Common myeloid progenitor, CD34-positive (primary cell): ENCODE measurements at regions not wholly inside any gene's neighbourhood (a gene's known extent, or its start where the extent isn't known, plus 50 kb on each side); places are given as distances from the start of the nearest gene placed in this dataset.

Experiments
- CTCF ChIA-PET: fragments of 350-600 bp; sonication (Branson Sonifier 250); formaldehyde crosslinking; loops from one replicate; lab custom pipeline; 2021; ENCODE audit warnings: antibody characterized with exemption; lab: Charles Lee
- POLR2A ChIA-PET: fragments of 350-600 bp; sonication (Branson Sonifier 250); formaldehyde crosslinking; loops from one replicate; lab custom pipeline; 2021; ENCODE audit warnings: antibody characterized with exemption; lab: Charles Lee
- DNase-seq, 3 donors: peaks; one replicate each; pipeline versions ENCODE4 v3.0.0 to v3.0.0-alpha.2; 2013
- H3K27ac ChIP-seq, 2 experiments: 1 replicate in 1 of 2; 2 replicates in 1 of 2; pipeline ENCODE4 v1.7.0; 2013; ENCODE audit warnings: inconsistent platforms in 2 of 2, low read length in 2 of 2, mild to moderate bottlenecking in 2 of 2, low read depth in 1 of 2, moderate library complexity in 1 of 2; ENCODE audit not compliant: severe bottlenecking in 2 of 2, insufficient read depth in 1 of 2, poor library complexity in 1 of 2
- H3K27me3 ChIP-seq, 5 experiments: replicated peaks in 2 of 5; 1 replicate in 3 of 5; 2 replicates in 2 of 5; pipeline versions ENCODE4 v1.6.1 to v1.7.0; 2013; ENCODE audit warnings: low read length in 4 of 5, mild to moderate bottlenecking in 2 of 5, moderate library complexity in 2 of 5, inconsistent platforms in 1 of 5; ENCODE audit not compliant: insufficient read depth in 5 of 5, control insufficient read depth in 4 of 5
- H3K36me3 ChIP-seq, 4 experiments: 1 replicate in 2 of 4; 2 replicates in 2 of 4; pipeline versions ENCODE4 v1.6.1 to v1.7.0; 2013; ENCODE audit warnings: low read length in 3 of 4, control low read depth in 1 of 4, mild to moderate bottlenecking in 1 of 4; ENCODE audit not compliant: control insufficient read depth in 4 of 4, insufficient read depth in 4 of 4
- H3K4me1 ChIP-seq, 4 experiments: 1 replicate in 3 of 4; 2 replicates in 1 of 4; pipeline versions ENCODE4 v1.6.1 to v1.7.1; 2013; ENCODE audit warnings: low read length in 3 of 4, mild to moderate bottlenecking in 3 of 4, control low read depth in 1 of 4, inconsistent platforms in 1 of 4, moderate library complexity in 1 of 4; ENCODE audit not compliant: control insufficient read depth in 4 of 4, insufficient read depth in 4 of 4; ENCODE audit errors: control extremely low read depth in 1 of 4
- H3K4me3 ChIP-seq, 7 experiments: 1 replicate in 4 of 7; 2 replicates in 3 of 7; pipeline versions ENCODE4 v1.5.1 to v1.7.0; 2013; ENCODE audit warnings: mild to moderate bottlenecking in 7 of 7, low read length in 6 of 7, moderate library complexity in 6 of 7, inconsistent platforms in 2 of 7, low read depth in 2 of 7, control low read depth in 1 of 7; ENCODE audit not compliant: insufficient read depth in 4 of 7, control insufficient read depth in 1 of 7; ENCODE audit errors: extremely low read depth in 1 of 7
- H3K9me3 ChIP-seq, 5 experiments: 1 replicate in 4 of 5; 2 replicates in 1 of 5; pipeline versions ENCODE4 v1.6.1 to v1.7.1; 2013; ENCODE audit warnings: low read length in 4 of 5, mild to moderate bottlenecking in 2 of 5, inconsistent platforms in 1 of 5, low read depth in 1 of 5, moderate library complexity in 1 of 5; ENCODE audit not compliant: control insufficient read depth in 4 of 5, insufficient read depth in 2 of 5; ENCODE audit errors: control extremely low read depth in 1 of 5
- WGBS: methylation state at CpG from one replicate; pipeline ENCODE4 v1.1.5; 2013; ENCODE audit not compliant: insufficient coverage; 5-methylcytosine and 5-hydroxymethylcytosine counted together

DNA sequence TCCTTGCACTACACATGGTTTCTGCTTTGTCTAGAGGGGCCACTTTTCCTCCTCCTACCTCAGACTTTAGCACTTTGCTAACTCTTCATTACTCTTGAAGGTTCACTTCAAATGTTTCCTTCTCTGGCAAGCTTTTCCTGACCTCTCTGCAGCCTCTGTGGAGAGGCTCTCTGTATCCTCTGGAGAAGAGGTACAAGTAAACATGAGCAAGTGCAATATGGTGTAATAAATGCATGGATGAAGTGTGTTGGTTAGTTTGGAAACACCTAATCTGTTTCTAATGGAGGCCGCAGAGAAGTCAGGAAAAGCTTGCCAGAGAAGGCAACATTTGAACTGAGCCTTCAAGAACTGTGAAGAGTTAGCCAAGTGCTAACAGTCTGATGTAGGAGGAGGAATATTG, 329.3 kb downstream of the GRIN2B start:
- Histone ChIP-seq H3K9me3 (no peaks in the 10 kb centered on the region), H3K4me1 (peaks cover 0 to 4% (median 0%) of the 10 kb centered on the region in 4 experiments), H3K4me3 (no peak overlapping the region), H3K27ac (no peak overlapping the region), H3K36me3 (no peaks in the 10 kb centered on the region), H3K27me3 (peaks cover 0 to 8% (median 0%) of the 10 kb centered on the region in 5 experiments)
- DNase-seq: no peak
- ChIA-PET CTCF (interaction anchor here (0.8 kb wide), 1 partner anchor 9 kb away, joined by 3 read pairs; no protein-coding TSS in a partner anchor), POLR2A (no interaction called here)
- WGBS: 100% methylated on average over 1 of the region's 1 CpG

DNA sequence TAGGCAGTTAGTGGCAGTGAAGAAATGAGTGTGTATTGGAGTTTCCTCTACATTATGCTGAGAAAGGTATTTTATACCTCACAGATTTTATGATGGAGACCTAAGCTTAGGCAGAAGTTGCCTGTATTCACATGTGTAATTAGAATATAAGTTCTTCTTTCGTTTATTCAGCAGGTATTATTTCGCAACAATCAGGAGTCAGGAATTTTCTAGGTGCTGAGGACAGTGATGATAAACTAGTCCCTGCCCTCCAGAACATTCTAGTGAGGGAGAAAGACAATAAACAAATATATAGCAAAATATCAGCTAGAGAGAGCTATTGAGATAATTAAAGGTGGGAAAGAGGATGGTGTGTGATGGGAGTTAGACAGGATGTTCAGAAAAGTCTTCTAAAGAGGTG, 345.7 kb downstream of the GRIN2B start:
- DNase-seq: no peak
- Histone ChIP-seq H3K9me3 (peaks cover 0 to 2% (median 0%) of the 10 kb centered on the region in 5 experiments), H3K36me3 (no peaks in the 10 kb centered on the region), H3K4me3 (no peak overlapping the region), H3K27me3 (peaks cover 0 to 4% (median 0%) of the 10 kb centered on the region in 5 experiments), H3K27ac (no peak overlapping the region), H3K4me1 (no peaks in the 10 kb centered on the region)
- CTCF ChIA-PET: no interaction called here
- no CpG with 5 or more reads among the region's 2 CpGs for WGBS
- POLR2A ChIA-PET: no interaction called here

DNA sequence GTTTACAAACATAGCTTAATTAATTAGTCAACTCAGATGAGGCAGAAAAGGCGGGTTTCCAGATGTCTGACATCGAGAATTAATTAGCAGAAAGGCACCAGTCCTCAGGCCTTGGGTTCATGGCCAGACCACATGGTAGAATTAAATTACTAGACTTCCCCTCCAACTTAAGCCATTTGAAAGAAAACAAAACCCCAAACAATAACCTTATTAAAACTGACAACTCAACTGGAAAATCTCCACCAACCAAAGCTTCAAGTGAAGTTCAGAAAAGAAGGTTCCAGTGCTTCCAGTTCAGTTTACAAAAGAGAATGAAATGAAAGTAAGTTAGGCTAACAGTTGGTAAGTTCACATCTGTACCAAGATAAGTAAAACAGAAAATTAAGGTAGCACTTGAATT, 349.5 kb downstream of the GRIN2B start:
- WGBS: 94% methylated on average over 2 of the region's 2 CpGs

DNA sequence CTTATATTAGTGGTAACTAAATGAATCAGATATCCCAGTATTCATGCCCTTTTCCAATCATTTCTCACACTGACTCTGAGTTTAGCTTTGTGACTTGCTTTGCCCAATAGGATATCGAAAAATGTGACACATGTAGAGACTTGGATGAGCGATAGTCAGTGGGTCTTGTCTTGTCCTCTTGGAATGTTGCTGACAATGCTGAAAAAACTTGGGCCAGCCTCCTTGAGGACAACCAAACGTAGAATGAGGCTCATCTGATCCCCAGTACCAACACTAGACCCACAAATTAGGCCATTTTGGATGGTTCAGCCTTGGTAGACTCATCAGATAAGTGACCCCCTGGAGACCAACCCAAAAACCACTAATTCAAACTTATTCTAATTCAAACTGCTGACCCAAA, 351.0 kb downstream of the GRIN2B start:
- Histone ChIP-seq H3K4me1 (no peaks in the 10 kb centered on the region), H3K36me3 (no peaks in the 10 kb centered on the region), H3K27me3 (peaks cover 0 to 4% (median 0%) of the 10 kb centered on the region in 5 experiments), H3K9me3 (peaks cover 0 to 2% (median 0%) of the 10 kb centered on the region in 5 experiments), H3K4me3 (no peak overlapping the region), H3K27ac (no peak overlapping the region)
- ChIA-PET CTCF (no interaction called here), POLR2A (no interaction called here)
- 100% methylated on average over 3 of the region's 3 CpGs for WGBS
- no peak for DNase-seq

More for the DNA sequence above, 349.5 kb downstream of the GRIN2B start:
- Histone ChIP-seq H3K4me3 (no peak overlapping the region), H3K9me3 (peaks cover 0 to 2% (median 0%) of the 10 kb centered on the region in 5 experiments), H3K27ac (no peak overlapping the region), H3K36me3 (no peaks in the 10 kb centered on the region), H3K4me1 (no peaks in the 10 kb centered on the region), H3K27me3 (peaks cover 0 to 4% (median 0%) of the 10 kb centered on the region in 5 experiments)
- POLR2A ChIA-PET: no interaction called here
- CTCF ChIA-PET: no interaction called here
- no peak for DNase-seq

DNA sequence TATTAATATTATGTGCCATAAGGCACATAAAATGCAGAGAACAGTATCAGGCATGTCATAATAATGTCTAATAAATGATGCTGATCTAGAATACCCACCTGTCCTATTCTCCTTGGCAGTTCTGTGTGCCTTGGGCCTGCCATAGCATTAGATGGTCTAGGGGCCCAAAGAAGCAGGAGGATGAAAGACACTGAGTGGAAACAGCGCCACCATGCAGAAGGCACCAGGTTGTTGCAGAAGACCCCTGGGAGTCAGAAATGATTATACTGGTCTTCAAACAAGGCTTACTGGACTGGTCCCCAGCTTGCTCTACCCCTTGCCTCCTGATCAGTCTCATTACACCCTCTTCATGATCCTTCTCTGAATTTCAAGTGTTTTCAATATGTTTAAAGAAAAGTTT, 353.3 kb downstream of the GRIN2B start:
- Histone ChIP-seq H3K9me3 (peaks cover 0 to under 1% (median 0%) of the 10 kb centered on the region in 5 experiments), H3K27ac (no peak overlapping the region), H3K4me3 (no peak overlapping the region), H3K27me3 (peaks cover 0 to 3% (median 0%) of the 10 kb centered on the region in 5 experiments), H3K36me3 (no peaks in the 10 kb centered on the region), H3K4me1 (no peaks in the 10 kb centered on the region)
- WGBS: 100% methylated on average over 1 of the region's 1 CpG
- CTCF ChIA-PET: no interaction called here
- no peak for DNase-seq
- POLR2A ChIA-PET: no interaction called here

DNA sequence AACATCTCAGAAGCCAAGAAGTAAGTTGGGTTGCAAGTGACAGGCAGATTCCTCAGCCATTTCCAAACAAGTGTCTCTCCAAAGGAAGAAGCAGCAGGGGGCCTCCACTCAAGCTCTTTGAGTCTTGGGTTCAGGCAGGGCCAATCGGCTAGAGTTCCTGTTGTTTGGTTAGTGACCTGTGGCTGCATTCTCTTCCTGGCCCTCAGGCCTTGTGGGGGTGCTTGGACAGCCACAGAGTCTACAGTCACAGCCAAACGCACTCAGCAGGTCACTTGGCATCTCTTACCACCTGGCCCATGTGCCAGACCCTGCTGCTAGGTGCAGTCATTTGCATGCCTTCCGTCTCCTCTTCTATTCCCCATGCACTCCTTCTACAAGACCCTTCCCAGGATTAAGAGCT, 353.9 kb downstream of the GRIN2B start:
- peaks cover 0 to 3% (median 0%) of the 10 kb centered on the region in 5 experiments for H3K27me3 ChIP-seq
- H3K36me3 ChIP-seq: no peaks in the 10 kb centered on the region
- WGBS: 79% methylated on average over 2 of the region's 3 CpGs
- H3K9me3 ChIP-seq: no peaks in the 10 kb centered on the region
- H3K4me3 ChIP-seq: no peak overlapping the region
- CTCF ChIA-PET: no interaction called here
- POLR2A ChIA-PET: no interaction called here
- H3K27ac ChIP-seq: no peak overlapping the region
- no peaks in the 10 kb centered on the region for H3K4me1 ChIP-seq
- DNase-seq: no peak

DNA sequence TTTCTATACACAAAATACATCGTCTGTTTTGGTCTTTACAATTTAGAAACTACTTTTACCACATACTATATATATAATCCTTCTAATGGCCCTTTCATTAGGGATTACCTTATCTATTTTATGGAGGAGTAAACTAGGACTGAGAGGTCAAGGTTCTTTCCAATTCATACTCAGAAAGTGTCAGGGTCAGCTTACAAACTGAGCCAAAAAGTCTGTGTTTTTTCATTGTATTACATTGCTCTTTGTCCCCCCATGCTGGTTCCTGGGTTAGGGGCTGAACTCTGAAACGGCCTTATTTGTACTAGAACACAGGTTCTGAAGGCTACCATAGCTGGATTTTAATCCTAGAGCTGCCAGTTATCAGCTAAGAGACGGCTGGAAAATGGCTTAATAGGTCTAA, 368.1 kb downstream of the GRIN2B start:
- H3K4me3 ChIP-seq: no peak overlapping the region
- H3K4me1 ChIP-seq: no peaks in the 10 kb centered on the region
- DNase-seq: no peak
- no peak overlapping the region for H3K27ac ChIP-seq
- no peaks in the 10 kb centered on the region for H3K27me3 ChIP-seq
- ChIA-PET CTCF (interaction anchor here (1.1 kb wide), 1 partner anchor 10 kb away, joined by 3 read pairs; no protein-coding TSS in a partner anchor), POLR2A (no interaction called here)
- WGBS: 95% methylated on average over 2 of the region's 3 CpGs
- H3K36me3 ChIP-seq: no peaks in the 10 kb centered on the region
- H3K9me3 ChIP-seq: no peaks in the 10 kb centered on the region
